HepG2 (cell line): ENCODE measurements at regions not wholly inside any gene's neighbourhood (a gene's known extent, or its start where the extent isn't known, plus 50 kb on each side); places are given as distances from the start of the nearest gene placed in this dataset.
"Not testable (repeated sequence)": the region's sequence is repeated elsewhere in the genome, so short reads cannot be mapped to it uniquely, and the experiment has no call there.

Experiments used
- ATAC-seq: fragments of 200-7000 bp; cut with Tn5 transposase; 3 replicates; pipeline ENCODE4 v1.9.1; 2020; ENCODE audit warnings: mild to moderate bottlenecking, moderate library complexity
- BruUV-seq: library from RNA; stranded (reverse); fragments of 400-500 nt; replicated peaks from 2 replicates; lab custom pipeline; 2021; lab: Mats Ljungman, UMichigan
- CTCF ChIA-PET: fragments of 300-600 bp; formaldehyde crosslinking; extraction: SDS; loops from one replicate; lab custom pipeline; 2021; ENCODE audit warnings: low total read pairs, inconsistent platforms, low intra/inter-chr PET ratio; lab: Yijun Ruan, JAX
- POLR2A ChIA-PET: fragments of 350-600 bp; sonication (Branson Sonifier 250); formaldehyde crosslinking; loops from one replicate; lab custom pipeline; 2020; ENCODE audit warnings: antibody characterized with exemption, inconsistent platforms; lab: Yijun Ruan, JAX
- DNase-seq: peaks from one replicate; pipeline ENCODE4 v3.0.0-alpha.2; 2015; ENCODE audit warnings: low spot score
- FAIRE-seq: peaks from 3 replicates; lab custom pipeline; 2011; peaks lifted over from hg19 to GRCh38; lab: Jason Lieb, UNC
- H2AFZ ChIP-seq: one replicate; pipeline ENCODE4 v1.6.1; 2011; ENCODE audit warnings: low read length, inconsistent platforms
- H3K27ac ChIP-seq: fragments of 300-600 bp; 3 replicates; pipeline ENCODE4 v1.8.0; 2011; ENCODE audit warnings: mixed run types, mild to moderate bottlenecking, mixed read lengths, low read length, inconsistent platforms; ENCODE audit not compliant: insufficient read depth; ENCODE audit errors: extremely low read length
- H3K27me3 ChIP-seq, 2 experiments: fragments of 200-600 bp in 1 of 2; 2 replicates in 1 of 2; 3 replicates in 1 of 2; pipeline versions ENCODE4 v1.6.0 to v1.8.0; 2011; ENCODE audit warnings: low read length in 2 of 2, mild to moderate bottlenecking in 2 of 2, moderate library complexity in 2 of 2, inconsistent platforms in 1 of 2; ENCODE audit not compliant: insufficient read depth in 2 of 2, control insufficient read depth in 1 of 2
- H3K36me3 ChIP-seq, 2 experiments: fragments of 200-600 bp in 1 of 2; replicated peaks in 1 of 2; 2 replicates in 1 of 2; 3 replicates in 1 of 2; pipeline versions ENCODE4 v1.5.1 to v1.8.0; 2011; ENCODE audit warnings: low read length in 2 of 2, inconsistent platforms in 1 of 2; ENCODE audit not compliant: insufficient read depth in 2 of 2, control insufficient read depth in 1 of 2
- H3K4me1 ChIP-seq: 2 replicates; pipeline ENCODE4 v1.5.1; 2012; ENCODE audit warnings: low read length, inconsistent platforms; ENCODE audit not compliant: insufficient read depth
- H3K4me2 ChIP-seq: 2 replicates; pipeline ENCODE4 v1.6.0; 2011; ENCODE audit warnings: low read depth, low read length, inconsistent platforms
- H3K4me3 ChIP-seq, 3 experiments: fragments of 200-600 bp in 1 of 3; sonication (generic), shearing (Covaris generic) in 1 of 3; replicated peaks in 1 of 3; 2 replicates each; pipeline ENCODE4 v1.5.1; 2011 to 2016; ENCODE audit warnings: low read length in 3 of 3, inconsistent platforms in 2 of 3, low read depth in 2 of 3, mild to moderate bottlenecking in 2 of 3, control low read depth in 1 of 3, mixed read lengths in 1 of 3; ENCODE audit not compliant: insufficient read depth in 1 of 3
- H3K79me2 ChIP-seq: one replicate; pipeline ENCODE4 v1.6.1; 2011; ENCODE audit warnings: low read length, inconsistent platforms; ENCODE audit not compliant: insufficient read depth
- H3K9ac ChIP-seq: 2 replicates; pipeline ENCODE4 v1.6.0; 2011; ENCODE audit warnings: mild to moderate bottlenecking, low read depth, low read length, inconsistent platforms; ENCODE audit not compliant: insufficient read depth
- H3K9me3 ChIP-seq: 2 replicates; pipeline ENCODE4 v1.5.1; 2012; ENCODE audit warnings: mild to moderate bottlenecking, low read length
- H4K20me1 ChIP-seq: 2 replicates; pipeline ENCODE4 v1.6.0; 2011; ENCODE audit warnings: inconsistent platforms, mild to moderate bottlenecking, low read length, moderate library complexity; ENCODE audit not compliant: insufficient read depth
- WGBS: methylation state at CpG from one replicate; pipeline ENCODE4 v1.1.6; 2017; ENCODE audit warnings: low lambda C conversion rate; 5-methylcytosine and 5-hydroxymethylcytosine counted together
- in situ Hi-C: cut with HindIII; loops from 2 replicates; pipeline ENCODE4 v1.10.0; 2017; ENCODE audit warnings: low pct_unique_long_range_greater_than_20kb; ENCODE audit not compliant: extremely low pct_ligation_motif_present
- intact Hi-C: fragments of 100-400 bp; cut with micrococcal nuclease; formaldehyde crosslinking; loops from one replicate; pipeline ENCODE4 v1.10.0; 2022; ENCODE audit not compliant: unreplicated experiment

- H3K36me3 ChIP-seq, H3K9ac ChIP-seq, H4K20me1 ChIP-seq, CTCF ChIA-PET, H3K4me3 ChIP-seq, ATAC-seq, FAIRE-seq, H3K4me2 ChIP-seq, H3K79me2 ChIP-seq, H3K27ac ChIP-seq, intact Hi-C loops, BruUV-seq, H3K9me3 ChIP-seq, H2AFZ ChIP-seq, in situ Hi-C loops, POLR2A ChIA-PET, DNase-seq, H3K27me3 ChIP-seq, H3K4me1 ChIP-seq: not testable (repeated sequence)
These were observed 140.5 kb downstream of the NPIPA7 start for GRCh38 chr16:16519395-16519794.

GRCh38 chr16:16521239-16522002 is 142.5 kb downstream of the NPIPA7 start:
- H3K4me2 ChIP-seq, ATAC-seq, H3K79me2 ChIP-seq, intact Hi-C loops, FAIRE-seq, H3K9me3 ChIP-seq, H3K4me3 ChIP-seq, BruUV-seq, H2AFZ ChIP-seq, in situ Hi-C loops, H4K20me1 ChIP-seq, CTCF ChIA-PET, DNase-seq, POLR2A ChIA-PET, H3K9ac ChIP-seq, H3K36me3 ChIP-seq, H3K27ac ChIP-seq, H3K27me3 ChIP-seq, H3K4me1 ChIP-seq: not testable (repeated sequence)
- 0% methylated on average over 2 of the region's 12 CpGs for WGBS

- H3K36me3 ChIP-seq, H2AFZ ChIP-seq, ATAC-seq, CTCF ChIA-PET, BruUV-seq, H3K4me3 ChIP-seq, H3K27ac ChIP-seq, DNase-seq, H3K27me3 ChIP-seq, H3K4me1 ChIP-seq, H3K9me3 ChIP-seq, H3K9ac ChIP-seq, H3K4me2 ChIP-seq, POLR2A ChIA-PET, H4K20me1 ChIP-seq, FAIRE-seq, H3K79me2 ChIP-seq, intact Hi-C loops: not testable (repeated sequence)
- in situ Hi-C loops = loop anchor here (25.0 kb wide), 1 partner anchor 1635 kb away; no protein-coding TSS in a partner anchor
- no CpG with 5 or more reads among the region's 13 CpGs for WGBS
These were observed 148.1 kb downstream of the NPIPA7 start for GRCh38 chr16:16526998-16527397.

- H3K36me3 ChIP-seq, H3K9me3 ChIP-seq, H4K20me1 ChIP-seq, H3K4me1 ChIP-seq, H2AFZ ChIP-seq, DNase-seq, H3K27me3 ChIP-seq, CTCF ChIA-PET, H3K9ac ChIP-seq, H3K79me2 ChIP-seq, H3K27ac ChIP-seq, POLR2A ChIA-PET, H3K4me2 ChIP-seq, intact Hi-C loops, H3K4me3 ChIP-seq, BruUV-seq: not testable (repeated sequence)
- FAIRE-seq (peak; percentile 64), ATAC-seq (peak; percentile 76)
- WGBS = 4% methylated on average over 3 of the region's 5 CpGs
- in situ Hi-C loops = loop anchor here (25.0 kb wide), 1 partner anchor 1632 kb away; no protein-coding TSS in a partner anchor
These were observed 151.8 kb downstream of the NPIPA7 start for GRCh38 chr16:16530744-16531143.
